ENCODE measurements at regions not wholly inside any gene's neighbourhood (a gene's known extent, or its start where the extent isn't known, plus 50 kb on each side); places are given as distances from the start of the nearest gene placed in this dataset.

- Histone ChIP-seq H4K8ac (ENCODE audit: low read depth in 2 of 2, low read length in 2 of 2) (no peak overlapping the region), H3K4me3 (ENCODE audit: insufficient read depth, low read depth, low read length) (no peak overlapping the region), H3K14ac (replicated peaks; ENCODE audit: low read depth, low read length) (no peak overlapping the region), H2BK20ac (ENCODE audit: low read depth, low read length) (no peak overlapping the region), H2BK120ac (ENCODE audit: low read depth, low read length) (no peak overlapping the region), H3K9me3 (ENCODE audit: control insufficient read depth, insufficient read depth, low read length) (peaks cover 8% of the 10 kb centered on the region), H2AK9ac (replicated peaks; ENCODE audit: low read depth, low read length, poor library complexity) (no peak overlapping the region), H3K4me2 (ENCODE audit: low read depth, low read length) (no peak overlapping the region), H3K4ac (ENCODE audit: low read depth, low read length) (no peak overlapping the region), H2BK15ac (ENCODE audit: low read depth, low read length) (no peak overlapping the region), H3K27me3 (ENCODE audit: control insufficient read depth, insufficient read depth, low read length) (no peaks in the 10 kb centered on the region), H4K91ac (ENCODE audit: insufficient read depth, low read depth, low read length) (no peak overlapping the region), H3K27ac (ENCODE audit: insufficient read depth, low read length) (no peak overlapping the region), H4K20me1 (ENCODE audit: insufficient read depth, low read length) (no peaks in the 10 kb centered on the region), H4K5ac (ENCODE audit: low read depth, low read length) (no peak overlapping the region), H3K4me1 (ENCODE audit: control insufficient read depth, insufficient read depth, low read length) (no peaks in the 10 kb centered on the region), H3K9me1 (ENCODE audit: insufficient read depth, low read length) (no peaks in the 10 kb centered on the region), H2AK5ac (ENCODE audit: low read depth, low read length) (no peak overlapping the region), H2AFZ (replicated peaks; ENCODE audit: low read length, poor library complexity) (no peak overlapping the region), H3K9ac (ENCODE audit: low read depth, low read length) (no peak overlapping the region), H3K23ac (ENCODE audit: low read depth, low read length) (no peak overlapping the region), H2BK5ac (ENCODE audit: low read depth, low read length, poor library complexity, severe bottlenecking) (no peak overlapping the region), H3K36me3 (ENCODE audit: control insufficient read depth, insufficient read depth, low read length) (no peaks in the 10 kb centered on the region), H3K18ac (ENCODE audit: low read depth, low read length) (no peak overlapping the region), H3K56ac (ENCODE audit: extremely low read depth, insufficient read depth, low read length) (no peak overlapping the region), H3K79me1 (ENCODE audit: low read depth in 1 of 2, low read length in 2 of 2) (no peaks in the 10 kb centered on the region)
- DNase-seq: no peak
- dilution Hi-C loops (cut with HindIII; ENCODE audit: low sequenced_read_pairs, unreplicated experiment) (no loop called here), in situ Hi-C loops (cut with MboI; ENCODE audit: low sequenced_read_pairs) (no loop called here), intact Hi-C loops (cut with micrococcal nuclease) (no loop called here)
- ATAC-seq (ENCODE audit: low read depth): no peak
- ChIA-PET POLR2A (ENCODE audit: unreplicated experiment) (no interaction called here), CTCF (no interaction called here)
- BruUV-seq (replicated peaks): no TSS peak
- WGBS, 2 experiments (ENCODE audit: extremely low coverage in 2 of 2, insufficient read length in 1 of 2): no CpG with 5 or more reads among the region's 4 CpGs
- TF ChIP-seq ELK1 (IDR thresholded peaks at IDR 0.05; ENCODE audit: borderline replicate concordance, low read depth, low read length) (no peak), CHD1 (IDR thresholded peaks at IDR 0.05; ENCODE audit: low read depth, low read length) (no peak), CEBPB (IDR thresholded peaks at IDR 0.05; ENCODE audit: low read depth, low read length) (no peak), RFX5 (IDR thresholded peaks at IDR 0.05; ENCODE audit: low read depth, low read length) (no peak), RCOR1 (IDR thresholded peaks at IDR 0.05; ENCODE audit: insufficient replicate concordance, low read length) (no peak), SMC3 (IDR thresholded peaks at IDR 0.05; ENCODE audit: low read depth, low read length) (no peak), POLR2A (IDR thresholded peaks at IDR 0.05; ENCODE audit: low read depth, low read length) (no peak), RAD21 (IDR thresholded peaks at IDR 0.05; ENCODE audit: low read length) (no peak), FOS (IDR thresholded peaks at IDR 0.05; ENCODE audit: low read depth, low read length) (no peak), NFE2L2 (IDR thresholded peaks at IDR 0.05; ENCODE audit: low read depth, low read length) (no peak), MAFK (IDR thresholded peaks at IDR 0.05; ENCODE audit: low read depth, low read length) (no peak), CTCF (conservative IDR thresholded peaks at IDR 0.05; ENCODE audit: low read depth, low read length) (no peak), MAZ (IDR thresholded peaks at IDR 0.05; ENCODE audit: borderline replicate concordance, low read depth, low read length) (no peak), BHLHE40 (IDR thresholded peaks at IDR 0.05; ENCODE audit: low read depth, low read length) (no peak)
- TF ChIP-seq, protein P1, sequence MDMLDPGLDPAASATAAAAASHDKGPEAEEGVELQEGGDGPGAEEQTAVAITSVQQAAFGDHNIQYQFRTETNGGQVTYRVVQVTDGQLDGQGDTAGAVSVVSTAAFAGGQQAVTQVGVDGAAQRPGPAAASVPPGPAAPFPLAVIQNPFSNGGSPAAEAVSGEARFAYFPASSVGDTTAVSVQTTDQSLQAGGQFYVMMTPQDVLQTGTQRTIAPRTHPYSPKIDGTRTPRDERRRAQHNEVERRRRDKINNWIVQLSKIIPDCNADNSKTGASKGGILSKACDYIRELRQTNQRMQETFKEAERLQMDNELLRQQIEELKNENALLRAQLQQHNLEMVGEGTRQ (IDR thresholded peaks at IDR 0.05; ENCODE audit: low read depth, low read length): no peak
Observed at GRCh38 chr3:181952929-181953328, 241.2 kb downstream of the SOX2 start.
